H9 (cell line): ENCODE measurements at regions not wholly inside any gene's neighbourhood (a gene's known extent, or its start where the extent isn't known, plus 50 kb on each side); places are given as distances from the start of the nearest gene placed in this dataset.
A peak's percentile ranks its signal among the peaks of the same experiment; 100 is the strongest.

Experiments used
- DNase-seq: peaks from one replicate; pipeline ENCODE4 v3.0.0-alpha.2; 2017
- H2AFZ ChIP-seq: one replicate; pipeline ENCODE4 v1.6.1; 2013; ENCODE audit warnings: mild to moderate bottlenecking, low read length, control low read depth, moderate library complexity
- H2AK5ac ChIP-seq: 2 replicates; pipeline ENCODE4 v1.6.1; 2013; ENCODE audit warnings: low read length, control low read depth, mixed read lengths; ENCODE audit not compliant: insufficient read length
- H2BK120ac ChIP-seq: one replicate; pipeline ENCODE4 v1.6.1; 2013; ENCODE audit warnings: low read depth, mild to moderate bottlenecking, low read length, control low read depth, inconsistent platforms; ENCODE audit not compliant: poor library complexity, severe bottlenecking
- H2BK12ac ChIP-seq: 2 replicates; pipeline ENCODE4 v1.6.1; 2013; ENCODE audit warnings: low read length, control low read depth, mixed read lengths, low read depth; ENCODE audit not compliant: insufficient read length
- H2BK15ac ChIP-seq: 2 replicates; pipeline ENCODE4 v1.6.1; 2013; ENCODE audit warnings: low read depth, low read length, control low read depth
- H2BK20ac ChIP-seq: one replicate; pipeline ENCODE4 v1.6.1; 2013; ENCODE audit warnings: low read depth, mild to moderate bottlenecking, low read length, control low read depth, inconsistent platforms; ENCODE audit not compliant: poor library complexity, severe bottlenecking
- H2BK5ac ChIP-seq: 2 replicates; pipeline ENCODE4 v1.6.1; 2013; ENCODE audit warnings: low read length, control low read depth, mixed read lengths; ENCODE audit not compliant: insufficient read length
- H3K14ac ChIP-seq: 2 replicates; pipeline ENCODE4 v1.6.1; 2013; ENCODE audit warnings: low read length, control low read depth; ENCODE audit not compliant: insufficient read depth
- H3K18ac ChIP-seq: 2 replicates; pipeline ENCODE4 v1.6.1; 2013; ENCODE audit warnings: low read depth, mild to moderate bottlenecking, mixed read lengths, low read length, control low read depth; ENCODE audit not compliant: insufficient read length
- H3K23ac ChIP-seq: 2 replicates; pipeline ENCODE4 v1.6.1; 2013; ENCODE audit warnings: low read length, control low read depth, mixed read lengths, low read depth; ENCODE audit not compliant: insufficient read length
- H3K23me2 ChIP-seq: 2 replicates; pipeline ENCODE4 v1.6.1; 2013; ENCODE audit warnings: low read depth, mild to moderate bottlenecking, mixed read lengths, low read length, control low read depth; ENCODE audit not compliant: insufficient read length, poor library complexity, severe bottlenecking
- H3K27ac ChIP-seq: 2 replicates; pipeline ENCODE4 v1.5.1; 2013; ENCODE audit warnings: low read length, control low read depth, mixed read lengths, low read depth; ENCODE audit not compliant: insufficient read length
- H3K27me3 ChIP-seq: 2 replicates; pipeline ENCODE4 v1.6.1; 2013; ENCODE audit warnings: low read length, control low read depth, inconsistent platforms; ENCODE audit not compliant: insufficient read depth
- H3K4ac ChIP-seq: 2 replicates; pipeline ENCODE4 v1.6.1; 2013; ENCODE audit warnings: low read depth, mild to moderate bottlenecking, control low read depth, inconsistent platforms, low read length, moderate library complexity
- H3K4me1 ChIP-seq: 2 replicates; pipeline ENCODE4 v1.6.1; 2013; ENCODE audit warnings: low read length, control low read depth, inconsistent platforms; ENCODE audit not compliant: insufficient read depth
- H3K4me2 ChIP-seq: 2 replicates; pipeline ENCODE4 v1.6.1; 2013; ENCODE audit warnings: low read length, control low read depth, mixed read lengths; ENCODE audit not compliant: insufficient read length, insufficient read depth
- H3K56ac ChIP-seq: 2 replicates; pipeline ENCODE4 v1.6.1; 2013; ENCODE audit warnings: low read depth, mild to moderate bottlenecking, mixed read lengths, low read length, control low read depth; ENCODE audit not compliant: insufficient read length
- H3K79me1 ChIP-seq: 2 replicates; pipeline ENCODE4 v1.6.1; 2013; ENCODE audit warnings: low read depth, mild to moderate bottlenecking, moderate library complexity, low read length, control low read depth, inconsistent platforms; ENCODE audit not compliant: insufficient read depth, poor library complexity, severe bottlenecking
- H3K79me2 ChIP-seq: 2 replicates; pipeline ENCODE4 v1.6.1; 2013; ENCODE audit warnings: low read length, control low read depth, inconsistent platforms; ENCODE audit not compliant: insufficient read depth
- H3K9ac ChIP-seq: 2 replicates; pipeline ENCODE4 v1.6.1; 2013; ENCODE audit warnings: low read length, control low read depth, mixed read lengths; ENCODE audit not compliant: insufficient read length; ENCODE audit errors: extremely low read depth
- H3K9me3 ChIP-seq: one replicate; pipeline ENCODE4 v1.6.1; 2013; ENCODE audit warnings: low read depth, low read length, inconsistent platforms; ENCODE audit not compliant: control insufficient read depth
- H3T11ph ChIP-seq: one replicate; pipeline ENCODE4 v1.6.1; 2013; ENCODE audit warnings: mild to moderate bottlenecking, low read length, control low read depth, inconsistent platforms
- H4K20me1 ChIP-seq: one replicate; pipeline ENCODE4 v1.6.1; 2013; ENCODE audit not compliant: control insufficient read depth, insufficient read length, insufficient read depth
- H4K5ac ChIP-seq: 2 replicates; pipeline ENCODE4 v1.6.1; 2013; ENCODE audit warnings: low read depth, mild to moderate bottlenecking, mixed read lengths, low read length, control low read depth; ENCODE audit not compliant: insufficient read length
- H4K8ac ChIP-seq: replicated peaks from 2 replicates; pipeline ENCODE4 v1.6.1; 2013; ENCODE audit warnings: low read length, control low read depth, mixed read lengths, low read depth; ENCODE audit not compliant: insufficient read length
- H4K91ac ChIP-seq: 2 replicates; pipeline ENCODE4 v1.6.1; 2013; ENCODE audit warnings: low read depth, mild to moderate bottlenecking, moderate library complexity, mixed read lengths, low read length, control low read depth; ENCODE audit not compliant: insufficient read length
- H3K27ac Mint-ChIP-seq, 3 experiments: 2 replicates in 2 of 3; 3 replicates in 1 of 3; pipeline ENCODE4 v1.8.0; 2020 to 2021; ENCODE audit warnings: mixed read lengths in 3 of 3, mild to moderate bottlenecking in 1 of 3, moderate library complexity in 1 of 3
- H3K27me3 Mint-ChIP-seq: 2 replicates; pipeline ENCODE4 v1.8.0; 2021; ENCODE audit warnings: low read depth, mild to moderate bottlenecking, moderate library complexity, mixed read lengths
- H3K36me3 Mint-ChIP-seq, 3 experiments: 2 replicates in 2 of 3; 3 replicates in 1 of 3; pipeline ENCODE4 v1.8.0; 2020 to 2021; ENCODE audit warnings: low read depth in 3 of 3, mixed read lengths in 3 of 3; ENCODE audit not compliant: insufficient read depth in 1 of 3
- H3K4me1 Mint-ChIP-seq, 2 experiments: 2 replicates each; pipeline ENCODE4 v1.8.0; 2020; ENCODE audit warnings: mixed read lengths in 2 of 2
- H3K4me3 Mint-ChIP-seq, 2 experiments: 2 replicates in 1 of 2; 3 replicates in 1 of 2; pipeline ENCODE4 v1.8.0; 2020 to 2021; ENCODE audit warnings: mild to moderate bottlenecking in 2 of 2, mixed read lengths in 2 of 2, moderate library complexity in 1 of 2
- H3K9me3 Mint-ChIP-seq, 2 experiments: 2 replicates in 1 of 2; 3 replicates in 1 of 2; pipeline ENCODE4 v1.8.0; 2020; ENCODE audit warnings: mild to moderate bottlenecking in 2 of 2, mixed read lengths in 2 of 2, moderate library complexity in 1 of 2
- WGBS: extraction: QIAGEN DNeasy Blood & Tissue Kit; methylation state at CpG from one replicate; pipeline ENCODE4 v1.1.7; 2013; ENCODE audit warnings: missing lambda C conversion rate, low lambda C conversion rate, mixed read lengths; ENCODE audit not compliant: insufficient read length; ENCODE audit errors: extremely low coverage; 5-methylcytosine and 5-hydroxymethylcytosine counted together
- TF ChIP-seq, protein P1 (sequence below): fragments of 200-600 bp; sonication (generic); conservative IDR thresholded peaks from 3 replicates; pipeline ENCODE4 v1.8.0; 2021; ENCODE audit warnings: antibody characterized with exemption, mild to moderate bottlenecking

DNA sequence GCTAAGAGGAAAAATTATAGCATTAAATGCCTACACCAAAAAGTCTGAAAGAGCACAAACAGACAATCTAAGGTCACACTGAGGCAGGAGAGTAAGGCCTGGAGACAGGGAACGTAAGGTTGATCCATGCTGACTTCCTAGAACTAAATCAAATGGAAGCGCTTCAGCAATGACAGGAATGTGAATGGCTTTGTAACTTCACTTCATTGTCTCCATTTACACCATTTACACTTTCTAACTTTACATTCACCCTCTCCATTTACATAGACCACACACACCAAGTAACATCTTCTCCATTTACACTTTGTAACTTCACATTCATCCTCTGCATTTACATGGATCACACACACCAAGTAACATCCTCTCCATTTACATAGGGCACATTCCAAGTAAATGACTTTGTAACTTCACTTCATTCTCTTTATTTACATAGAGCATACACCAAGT lies 103.1 kb upstream of the SPATS2L start:
- no peak overlapping the region for H2BK12ac ChIP-seq
- Mint-ChIP-seq H3K27me3 (no peaks in the 10 kb centered on the region), H3K27ac (peak overlapping the region; percentile 97 to 100 (median 97)), H3K9me3 (peaks cover 22% of the 10 kb centered on the region in 2 experiments), H3K4me3 (0 out of 5 replicates have a peak overlapping the region, but pooled peaks of 1 of the 2 experiments have one; percentile 5), H3K36me3 (peaks cover 16 to 21% (median 20%) of the 10 kb centered on the region in 3 experiments), H3K4me1 (peaks cover 46 to 51% of the 10 kb centered on the region in 2 experiments)
- no peaks in the 10 kb centered on the region for H4K20me1 ChIP-seq
- H2AFZ ChIP-seq = no peak overlapping the region
- no CpG with 5 or more reads among the region's 2 CpGs for WGBS
- TF ChIP-seq, protein P1, sequence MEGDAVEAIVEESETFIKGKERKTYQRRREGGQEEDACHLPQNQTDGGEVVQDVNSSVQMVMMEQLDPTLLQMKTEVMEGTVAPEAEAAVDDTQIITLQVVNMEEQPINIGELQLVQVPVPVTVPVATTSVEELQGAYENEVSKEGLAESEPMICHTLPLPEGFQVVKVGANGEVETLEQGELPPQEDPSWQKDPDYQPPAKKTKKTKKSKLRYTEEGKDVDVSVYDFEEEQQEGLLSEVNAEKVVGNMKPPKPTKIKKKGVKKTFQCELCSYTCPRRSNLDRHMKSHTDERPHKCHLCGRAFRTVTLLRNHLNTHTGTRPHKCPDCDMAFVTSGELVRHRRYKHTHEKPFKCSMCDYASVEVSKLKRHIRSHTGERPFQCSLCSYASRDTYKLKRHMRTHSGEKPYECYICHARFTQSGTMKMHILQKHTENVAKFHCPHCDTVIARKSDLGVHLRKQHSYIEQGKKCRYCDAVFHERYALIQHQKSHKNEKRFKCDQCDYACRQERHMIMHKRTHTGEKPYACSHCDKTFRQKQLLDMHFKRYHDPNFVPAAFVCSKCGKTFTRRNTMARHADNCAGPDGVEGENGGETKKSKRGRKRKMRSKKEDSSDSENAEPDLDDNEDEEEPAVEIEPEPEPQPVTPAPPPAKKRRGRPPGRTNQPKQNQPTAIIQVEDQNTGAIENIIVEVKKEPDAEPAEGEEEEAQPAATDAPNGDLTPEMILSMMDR = no peak
- H2BK15ac ChIP-seq = no peak overlapping the region
- no peak overlapping the region for H3K4ac ChIP-seq
- H3K4me1 ChIP-seq = peaks cover 2% of the 10 kb centered on the region; the same call in 1 of the 2 replicates
- DNase-seq = no peak
- H3K27me3 ChIP-seq = no peaks in the 10 kb centered on the region
- no peak overlapping the region for H3K56ac ChIP-seq
- H4K8ac ChIP-seq = no peak overlapping the region
- no peaks in the 10 kb centered on the region for H3K79me1 ChIP-seq
- H3K27ac ChIP-seq = peak overlapping the region; percentile 96
- 0 out of 2 replicates have a peak, but pooled peaks cover 2% of the 10 kb centered on the region for H3K79me2 ChIP-seq
- no peak overlapping the region for H3K14ac ChIP-seq
- H3K18ac ChIP-seq = no peak overlapping the region
- H2BK20ac ChIP-seq = no peak overlapping the region
- no peak overlapping the region for H3K23ac ChIP-seq
- H2AK5ac ChIP-seq = no peak overlapping the region
- H3K9ac ChIP-seq = no peak overlapping the region
- no peaks in the 10 kb centered on the region for H3K9me3 ChIP-seq
- no peak overlapping the region for H4K91ac ChIP-seq
- H3K4me2 ChIP-seq = no peak overlapping the region
- no peak overlapping the region for H3T11ph ChIP-seq
- H3K23me2 ChIP-seq = no peaks in the 10 kb centered on the region
- no peak overlapping the region for H4K5ac ChIP-seq
- no peak overlapping the region for H2BK5ac ChIP-seq
- H2BK120ac ChIP-seq = no peak overlapping the region
